SH-SY5Y (cell line): ENCODE measurements at regions not wholly inside any gene's neighbourhood (a gene's known extent, or its start where the extent isn't known, plus 50 kb on each side); places are given as distances from the start of the nearest gene placed in this dataset.

Experiments
- GATA2 ChIP-seq: IDR thresholded peaks from 2 replicates; pipeline ENCODE4 v1.6.1; 2011; ENCODE audit warnings: mild to moderate bottlenecking, low read depth, low read length
- GATA3 ChIP-seq: IDR thresholded peaks from 2 replicates; pipeline ENCODE4 v1.6.1; 2011; ENCODE audit warnings: low read depth, mild to moderate bottlenecking, low read length, moderate library complexity

DNA sequence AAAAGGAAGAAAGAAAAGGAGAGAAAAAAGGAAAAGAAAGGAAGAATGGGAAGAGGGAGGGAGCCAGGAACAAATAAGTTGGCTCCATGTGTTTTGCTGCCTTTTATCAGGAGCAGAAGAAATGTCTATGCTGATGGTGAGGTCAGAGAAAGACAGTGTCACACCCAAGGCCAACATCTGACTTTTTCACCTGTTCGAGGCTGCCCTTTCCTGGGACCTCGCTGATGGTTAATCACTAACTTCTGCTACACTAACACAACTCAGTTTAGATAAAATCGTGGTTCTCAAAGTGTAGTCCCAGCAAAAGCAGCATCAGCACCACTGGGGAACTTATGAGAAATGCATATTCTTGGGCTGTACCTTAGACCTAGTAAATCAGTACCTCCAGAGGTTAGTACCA lies 88.2 kb upstream of the FER start:
- TF ChIP-seq GATA2 = no peak
- no peak for TF ChIP-seq GATA3

DNA sequence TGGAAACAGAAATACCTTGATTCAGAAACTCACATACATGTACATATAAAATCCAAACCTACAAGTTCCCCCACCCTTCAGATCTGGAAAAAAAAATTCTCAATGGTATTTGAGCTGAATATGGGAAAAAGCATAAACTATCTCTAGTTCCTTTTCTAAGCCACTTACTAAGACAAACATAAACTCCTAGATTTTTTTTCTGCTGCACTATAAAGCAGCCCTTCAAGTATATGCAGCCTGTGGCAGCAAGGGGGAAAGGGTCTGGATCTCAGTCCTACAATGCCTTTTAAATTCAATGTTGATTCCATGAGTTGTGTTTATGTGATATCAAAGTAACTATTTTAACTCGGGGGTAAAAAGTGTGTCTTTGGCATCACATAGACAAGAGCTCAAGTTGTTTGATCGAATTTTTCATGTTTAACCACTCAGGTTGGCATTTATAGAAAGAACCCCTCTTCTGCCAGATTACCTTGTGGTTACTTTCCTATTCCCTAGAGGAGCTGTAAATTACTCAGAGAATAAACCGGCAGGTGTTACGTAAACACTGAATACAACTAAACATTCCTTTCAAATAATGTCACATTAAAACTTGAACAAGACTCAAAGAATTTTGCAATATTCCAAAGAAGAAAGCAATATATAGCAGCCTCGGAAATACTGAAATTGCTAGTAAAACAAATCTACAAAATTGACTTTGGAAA lies 91.8 kb upstream of the FER start:
- TF ChIP-seq GATA2 (no peak), GATA3 (no peak)

DNA sequence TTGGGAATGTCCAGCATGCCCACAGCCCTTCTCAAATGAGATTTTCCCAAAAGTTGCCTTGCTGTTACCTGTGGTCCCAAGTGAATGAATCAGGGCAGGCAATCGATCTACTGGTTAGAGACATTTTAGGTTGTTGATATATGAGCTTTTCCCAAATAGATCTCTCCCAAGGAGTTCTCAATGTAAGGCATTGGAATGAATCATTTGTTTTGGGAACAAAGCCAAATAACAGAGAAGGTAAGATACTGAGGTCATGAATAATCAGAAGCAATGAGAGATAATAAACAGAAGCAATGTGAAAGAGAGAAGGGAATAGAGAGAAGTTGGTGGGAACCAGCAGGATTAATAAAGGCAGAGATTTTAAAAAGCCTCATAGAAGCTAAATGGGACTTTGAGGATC lies 93.6 kb upstream of the FER start:
- TF ChIP-seq GATA3 (no peak), GATA2 (no peak)

DNA sequence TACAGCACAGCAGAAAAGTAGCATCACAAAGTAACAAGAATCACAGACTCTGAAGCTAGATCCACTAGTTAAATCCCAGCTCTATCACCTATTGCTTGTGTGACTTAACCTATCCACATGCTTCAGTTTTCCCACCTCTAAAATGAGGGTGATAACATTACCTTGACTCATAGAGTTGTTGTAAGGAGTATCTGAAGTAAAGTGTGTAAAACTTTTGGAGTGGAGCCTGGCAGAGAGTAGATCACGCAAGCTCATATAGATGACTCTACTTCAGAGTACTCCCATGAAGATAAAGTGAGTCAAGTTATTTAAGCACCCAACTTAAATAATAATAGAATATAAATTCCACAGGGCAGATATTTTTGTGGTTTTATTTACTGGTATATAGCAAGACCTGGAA lies 94.5 kb upstream of the FER start:
- no peak for TF ChIP-seq GATA3
- no peak for TF ChIP-seq GATA2

DNA sequence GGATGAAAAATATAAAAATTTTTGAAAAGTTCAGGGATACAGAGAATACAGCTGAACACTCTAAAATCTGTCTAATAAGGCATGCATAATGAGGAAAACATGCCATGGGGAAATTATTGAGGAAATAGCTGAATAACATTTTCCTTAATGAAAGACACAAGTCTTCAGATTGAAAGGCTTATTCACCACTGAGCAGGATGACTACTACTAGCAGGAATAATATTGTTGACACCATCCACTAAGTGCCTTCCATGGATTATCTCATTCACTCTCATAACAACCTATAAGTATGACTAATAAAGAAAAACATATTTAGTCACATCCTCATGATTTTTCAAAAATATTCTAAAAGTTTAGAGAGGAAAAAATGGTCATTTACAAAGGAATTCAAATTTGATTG lies 96.7 kb upstream of the FER start:
- TF ChIP-seq GATA2 (no peak), GATA3 (no peak)

DNA sequence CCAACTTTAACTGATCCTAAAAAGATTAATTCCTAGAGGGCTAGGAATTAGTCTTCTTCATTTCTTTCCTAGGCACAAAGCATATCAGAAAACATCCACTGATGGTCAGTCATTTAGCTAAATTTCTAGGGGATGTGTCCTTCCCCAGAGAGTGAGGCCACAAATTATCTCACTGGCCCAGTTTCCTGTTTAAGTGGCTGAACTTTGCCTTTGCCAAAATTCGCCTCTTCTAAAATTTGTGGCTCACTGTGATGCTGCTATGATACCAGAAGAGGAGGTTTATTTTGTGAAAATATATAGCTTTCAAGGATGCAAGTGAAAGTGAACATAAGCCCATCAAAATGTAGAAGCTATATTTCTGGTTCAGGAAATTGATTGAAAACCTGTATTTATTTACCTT lies 98.1 kb upstream of the FER start:
- no peak for TF ChIP-seq GATA2
- TF ChIP-seq GATA3 = no peak

DNA sequence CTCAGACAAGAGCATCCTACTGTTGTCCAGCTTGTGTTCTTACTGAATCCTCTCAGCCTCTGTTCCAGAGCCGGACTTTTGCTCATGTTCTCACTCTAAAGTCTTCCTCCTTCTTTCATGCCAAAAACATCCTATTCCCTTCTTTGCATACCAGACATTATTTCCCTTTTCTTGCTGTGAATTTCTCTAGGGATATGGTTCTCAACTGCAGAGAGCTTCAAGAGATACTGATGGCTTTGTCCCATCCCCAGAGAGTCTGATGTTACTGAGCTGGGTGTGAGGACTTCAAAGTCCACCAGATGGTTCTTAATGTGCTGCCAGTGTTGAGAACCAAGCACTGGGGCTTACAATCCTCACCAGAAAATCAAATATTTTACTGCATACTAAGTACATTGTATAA lies 98.6 kb upstream of the FER start:
- no peak for TF ChIP-seq GATA2
- no peak for TF ChIP-seq GATA3

DNA sequence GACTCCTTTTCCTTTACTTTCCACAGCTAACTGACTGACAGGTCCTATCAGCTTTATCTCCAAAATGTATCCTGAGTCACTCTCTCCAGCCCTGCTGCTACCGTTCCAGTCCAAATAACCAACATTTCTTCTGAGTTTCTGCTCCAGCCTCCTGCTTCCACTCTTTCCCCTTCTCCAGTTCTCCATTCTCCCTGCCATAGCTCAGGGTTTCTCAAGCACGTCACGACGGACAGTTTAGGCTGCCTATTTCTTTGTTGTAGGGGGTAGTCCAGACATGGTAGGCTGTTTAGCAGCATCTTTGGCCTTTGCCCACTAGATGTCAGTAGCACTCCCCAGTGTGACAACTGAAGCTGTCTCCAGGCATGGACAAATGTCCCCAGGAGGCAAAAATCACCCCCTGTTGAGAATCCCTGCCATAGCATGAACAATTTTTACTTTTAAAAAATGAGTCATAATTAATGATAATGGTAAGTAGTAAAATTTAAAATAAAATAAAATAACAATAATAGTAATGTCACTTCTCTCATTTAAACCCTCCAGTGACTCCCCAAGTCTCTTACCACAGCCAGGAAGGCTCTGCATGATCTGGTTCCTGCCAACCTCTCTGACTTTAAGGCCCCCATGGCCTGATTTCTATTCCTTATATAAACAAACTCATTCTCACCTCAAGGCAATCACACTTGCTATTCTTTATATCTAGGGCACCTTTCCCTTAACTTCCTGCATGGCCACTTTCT lies 105.4 kb upstream of the FER start:
- TF ChIP-seq GATA2 (no peak; the same call in 1 of the 2 replicates), GATA3 (no peak)

DNA sequence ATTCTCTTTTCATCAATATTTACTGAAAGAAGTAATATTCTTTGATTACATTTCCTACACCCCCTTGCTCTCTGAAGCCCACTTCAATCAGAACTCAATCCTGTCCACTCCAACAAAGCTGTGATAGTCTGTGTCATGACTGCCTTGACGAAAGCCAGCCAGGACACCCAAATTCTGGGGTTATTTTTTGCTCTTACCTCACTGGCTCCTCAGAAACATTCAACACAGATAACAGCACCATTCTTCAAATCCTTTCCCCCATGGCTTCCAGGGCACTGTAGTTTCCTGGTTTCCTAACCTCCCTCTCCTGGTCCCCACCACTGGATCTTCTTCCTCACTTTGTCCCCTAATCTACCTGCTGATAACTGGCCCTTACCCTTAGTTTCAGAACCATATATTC lies 106.1 kb upstream of the FER start:
- TF ChIP-seq GATA3 = no peak
- TF ChIP-seq GATA2 = no peak

DNA sequence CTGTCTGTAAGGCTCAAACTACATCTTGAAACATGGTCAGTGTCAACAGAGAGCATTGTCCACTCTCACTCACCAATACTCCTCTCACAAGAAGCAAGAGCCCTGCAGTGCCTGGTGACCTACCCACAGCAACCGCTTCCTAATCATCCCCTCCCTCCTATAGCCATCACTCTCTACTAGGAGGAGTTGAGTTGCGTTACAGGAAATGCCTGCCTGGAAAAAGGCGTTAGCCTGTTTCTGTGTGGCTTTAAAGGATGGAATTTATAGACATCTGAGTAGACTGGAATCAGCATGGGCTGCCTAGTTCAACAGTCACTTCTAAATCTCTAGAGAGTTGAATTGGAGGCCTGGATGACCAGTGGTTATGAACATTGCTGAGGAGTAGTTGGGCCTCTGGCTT lies 108.3 kb upstream of the FER start:
- TF ChIP-seq GATA2 (no peak), GATA3 (no peak)

DNA sequence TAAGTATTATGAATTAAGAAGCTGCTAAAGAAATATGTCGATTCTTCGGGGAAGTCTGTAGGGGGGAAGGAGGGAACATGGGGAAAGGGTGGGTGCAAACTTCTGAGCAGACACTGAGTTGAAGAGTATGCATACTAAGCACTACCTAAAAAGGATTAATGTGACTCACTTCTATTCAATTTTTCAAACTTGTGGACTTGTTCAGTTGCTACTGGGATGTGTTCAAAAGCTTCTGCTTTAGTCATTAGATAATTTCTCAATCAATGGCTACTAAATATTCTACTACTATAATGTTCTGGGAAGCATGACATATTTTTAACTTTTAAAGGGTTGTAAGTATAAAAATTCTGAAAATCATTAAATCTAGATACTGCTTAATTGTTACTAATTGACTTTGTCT lies 109.7 kb upstream of the FER start:
- TF ChIP-seq GATA3 = no peak
- no peak for TF ChIP-seq GATA2

DNA sequence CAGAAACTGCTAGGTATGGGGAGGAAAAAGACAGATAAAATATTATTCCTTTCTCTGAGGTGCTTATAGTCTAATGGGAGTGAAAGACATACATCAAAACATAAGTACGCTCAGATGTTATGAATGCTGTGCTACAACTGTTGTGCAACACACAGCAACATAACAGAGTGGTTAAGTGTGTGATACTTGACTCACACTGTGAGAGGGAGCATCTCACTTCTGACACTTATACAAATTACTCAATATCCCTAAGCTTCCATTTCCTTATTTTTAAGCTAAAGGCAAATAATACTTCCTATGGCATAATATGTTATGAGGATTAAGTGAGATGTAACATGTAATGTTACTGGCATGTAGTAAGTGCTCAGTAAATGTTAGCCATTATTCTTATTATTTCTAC lies 110.6 kb upstream of the FER start:
- no peak for TF ChIP-seq GATA3
- no peak for TF ChIP-seq GATA2

DNA sequence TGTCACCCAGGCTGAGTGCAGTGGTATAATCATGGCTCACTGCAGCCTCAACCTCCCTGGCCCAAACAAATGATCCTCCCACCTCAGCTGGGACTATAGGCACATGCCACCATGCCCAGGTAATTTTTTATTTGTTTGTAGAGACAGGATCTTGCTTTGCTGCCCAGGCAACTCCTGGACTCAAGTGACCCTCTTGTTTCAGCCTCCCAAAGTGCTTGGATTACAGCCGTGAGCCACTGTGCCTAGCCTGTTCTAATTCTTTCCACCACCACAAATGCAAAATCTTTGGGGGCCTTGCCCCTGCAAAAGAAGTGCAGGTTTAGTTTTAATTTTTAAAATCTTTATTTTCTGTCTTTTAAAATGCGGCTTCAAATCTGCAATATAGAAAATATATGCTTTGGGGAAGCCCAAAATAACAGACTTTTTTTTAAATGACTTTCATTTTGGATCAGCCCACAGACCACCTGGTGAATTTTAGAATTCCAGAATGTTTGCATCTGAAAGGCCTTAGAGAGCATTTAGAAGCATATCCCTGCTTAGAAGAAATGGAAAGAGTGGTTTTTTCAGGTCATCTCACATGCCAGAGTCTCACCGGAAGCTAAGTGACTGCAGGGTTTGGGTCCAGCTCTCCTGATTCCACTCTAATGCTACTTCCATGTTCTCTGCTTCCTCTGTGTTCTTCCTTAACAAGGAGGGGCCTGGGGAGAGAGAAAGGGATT lies 111.4 kb upstream of the FER start:
- TF ChIP-seq GATA2 (no peak), GATA3 (no peak)

DNA sequence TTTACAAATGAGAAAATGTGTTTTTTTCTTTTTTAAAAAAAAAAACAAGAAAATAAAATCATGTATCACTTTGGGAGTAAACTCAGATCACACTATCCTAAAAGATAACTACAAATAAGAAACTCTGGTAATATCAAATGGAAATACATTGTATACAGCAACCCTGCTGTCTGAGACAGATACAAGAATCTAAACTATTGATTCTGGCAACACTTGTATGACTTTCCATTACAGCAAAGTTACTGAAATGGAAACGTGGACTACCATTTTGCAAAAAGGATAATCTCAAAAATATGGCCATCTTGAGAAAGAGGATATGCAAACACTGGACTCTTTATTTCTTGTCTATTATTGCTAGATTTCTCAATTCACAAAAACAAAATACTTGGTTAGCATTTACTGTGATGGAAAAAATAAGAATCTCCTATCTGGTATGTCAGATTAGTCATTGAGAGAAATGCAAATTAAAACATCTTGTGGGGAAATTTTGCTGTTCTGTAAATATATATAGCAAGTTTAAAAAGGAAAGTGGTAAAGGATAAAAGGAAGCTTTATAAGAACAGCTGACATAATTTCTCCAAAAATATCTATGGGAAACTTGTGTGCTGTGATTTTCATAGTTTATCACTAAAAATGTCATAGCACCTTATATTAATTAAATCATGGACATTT lies 112.9 kb upstream of the FER start:
- TF ChIP-seq GATA2 (no peak), GATA3 (no peak)

DNA sequence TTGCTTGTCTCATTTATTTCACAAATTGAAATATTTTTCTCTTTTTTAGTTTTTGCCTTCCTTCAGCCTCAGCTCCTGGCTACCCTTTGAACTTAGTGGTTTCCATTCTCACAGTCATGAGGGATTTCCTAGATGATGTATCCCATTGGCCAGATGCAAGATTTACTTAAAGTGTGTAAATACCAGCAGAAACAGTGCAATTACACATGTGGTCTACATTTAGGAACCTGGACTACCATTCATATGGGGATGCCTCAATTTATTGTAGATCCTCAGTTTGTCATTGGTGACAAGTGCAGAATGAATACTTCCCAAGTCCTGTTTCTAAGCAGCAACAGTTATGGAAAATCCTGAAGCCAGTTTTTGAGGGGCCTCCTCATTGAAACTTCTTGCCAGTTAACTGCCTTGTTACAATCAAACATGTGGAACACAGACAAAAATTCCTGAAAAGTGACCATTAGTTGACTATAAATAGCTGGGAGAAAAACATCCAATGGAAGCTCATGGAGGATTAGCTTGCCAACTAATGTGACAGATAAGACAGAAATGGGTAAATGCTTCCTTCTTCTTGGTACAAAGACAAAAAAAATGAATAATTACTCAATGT lies 113.6 kb upstream of the FER start:
- TF ChIP-seq GATA2 = no peak
- TF ChIP-seq GATA3 = no peak
